HG02973 (cell line): ENCODE measurements at regions not wholly inside any gene's neighbourhood (a gene's known extent, or its start where the extent isn't known, plus 50 kb on each side); places are given as distances from the start of the nearest gene placed in this dataset.

ENCODE experiments used
- ATAC-seq: cut with Tn5 transposase; IDR thresholded peaks from one replicate; pipeline ENCODE4 v1.9.1; 2021; ENCODE audit warnings: moderate library complexity; ENCODE audit not compliant: unreplicated experiment

- ATAC-seq: no peak
These were observed 366.9 kb upstream of the RASGEF1B start for GRCh38 chr4:81838586-81838985.

GRCh38 chr4:81836716-81837115, 365.0 kb upstream of the RASGEF1B start:
- no peak for ATAC-seq

GRCh38 chr4:81833576-81833975, 361.9 kb upstream of the RASGEF1B start:
- ATAC-seq: no peak

GRCh38 chr4:81828991-81829390, 357.3 kb upstream of the RASGEF1B start:
- no peak for ATAC-seq

- peak; percentile 86 for ATAC-seq
These were observed 356.0 kb upstream of the RASGEF1B start for GRCh38 chr4:81827577-81828202.

GRCh38 chr4:81826817-81827424, 355.2 kb upstream of the RASGEF1B start:
- ATAC-seq: no peak

- ATAC-seq: no peak
These were observed 354.6 kb upstream of the RASGEF1B start for GRCh38 chr4:81826335-81826734.

GRCh38 chr4:81818385-81818920, 346.7 kb upstream of the RASGEF1B start:
- no peak for ATAC-seq

- ATAC-seq: no peak
These were observed 344.5 kb upstream of the RASGEF1B start for GRCh38 chr4:81816031-81816761.

GRCh38 chr4:81814987-81815541, 343.4 kb upstream of the RASGEF1B start:
- ATAC-seq: no peak

- no peak for ATAC-seq
These were observed 340.0 kb upstream of the RASGEF1B start for GRCh38 chr4:81811562-81812293.

GRCh38 chr4:81808011-81808672, 336.4 kb upstream of the RASGEF1B start:
- ATAC-seq: no peak

- no peak for ATAC-seq
These were observed 335.7 kb upstream of the RASGEF1B start for GRCh38 chr4:81807386-81807785.

GRCh38 chr4:81806485-81806884, 334.8 kb upstream of the RASGEF1B start:
- ATAC-seq: no peak

GRCh38 chr4:81804849-81805248, 333.1 kb upstream of the RASGEF1B start:
- ATAC-seq: no peak

GRCh38 chr4:81802285-81802846, 330.7 kb upstream of the RASGEF1B start:
- no peak for ATAC-seq

- ATAC-seq: no peak
These were observed 327.7 kb upstream of the RASGEF1B start for GRCh38 chr4:81799371-81799770.

- ATAC-seq: no peak
These were observed 325.3 kb upstream of the RASGEF1B start for GRCh38 chr4:81796790-81797528.

- ATAC-seq: no peak
These were observed 320.8 kb upstream of the RASGEF1B start for GRCh38 chr4:81792521-81792920.
